Stimulated activated CD8-positive, alpha-beta memory T cell treated with anti-CD3 and anti-CD28 coated beads, Interleukin-4, amount 100 ng/mL, for 1 hour (primary cell): ENCODE measurements at regions not wholly inside any gene's neighbourhood (a gene's known extent, or its start where the extent isn't known, plus 50 kb on each side); places are given as distances from the start of the nearest gene placed in this dataset.
"Not testable (repeated sequence)": the region's sequence is repeated elsewhere in the genome, so short reads cannot be mapped to it uniquely, and the experiment has no call there.

Experiments
- DNase-seq, 2 donors: peaks; one replicate each; pipeline ENCODE4 v3.0.0-alpha.2; 2020; ENCODE audit warnings: low read depth in 2 of 2, low spot score in 1 of 2

DNA sequence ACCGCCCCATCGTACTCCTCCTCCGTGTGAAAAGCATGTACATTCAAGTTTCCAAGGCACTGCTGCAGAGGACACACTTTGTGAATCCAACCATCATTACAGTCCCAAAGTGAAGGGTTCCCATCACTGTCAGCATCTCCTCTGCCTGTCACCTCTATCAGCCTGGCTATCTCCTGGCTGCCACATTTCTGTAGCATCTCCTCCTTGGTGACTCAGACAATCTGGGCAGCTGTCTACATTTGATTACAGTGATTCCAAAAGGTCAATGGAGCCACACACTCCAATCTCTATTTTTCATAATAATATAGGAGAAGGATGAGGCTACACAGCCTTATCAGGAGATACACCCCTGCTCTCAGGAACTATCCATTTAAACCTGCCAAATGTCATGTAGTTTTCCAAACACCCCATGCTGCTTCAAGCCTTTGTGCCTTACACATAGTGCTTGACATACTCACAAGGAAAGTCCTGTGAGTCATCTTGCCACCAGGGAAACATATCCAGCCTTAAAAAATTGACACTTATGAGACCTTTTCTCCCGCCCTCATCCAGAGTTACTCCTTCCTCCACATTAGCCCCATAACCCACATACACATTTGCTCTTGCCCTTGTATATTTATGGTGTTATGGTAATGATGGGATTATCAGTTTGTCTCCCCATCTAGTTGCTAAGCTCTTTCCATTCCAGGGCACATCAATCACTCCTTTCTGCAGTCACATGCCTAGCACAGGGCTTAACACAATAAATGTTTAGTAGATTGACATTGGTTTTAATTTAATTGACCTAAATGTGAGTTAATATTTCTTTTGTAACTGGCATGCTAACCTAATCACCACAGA is 250.1 kb upstream of the CDH5 start:
- DNase-seq: no peak

DNA sequence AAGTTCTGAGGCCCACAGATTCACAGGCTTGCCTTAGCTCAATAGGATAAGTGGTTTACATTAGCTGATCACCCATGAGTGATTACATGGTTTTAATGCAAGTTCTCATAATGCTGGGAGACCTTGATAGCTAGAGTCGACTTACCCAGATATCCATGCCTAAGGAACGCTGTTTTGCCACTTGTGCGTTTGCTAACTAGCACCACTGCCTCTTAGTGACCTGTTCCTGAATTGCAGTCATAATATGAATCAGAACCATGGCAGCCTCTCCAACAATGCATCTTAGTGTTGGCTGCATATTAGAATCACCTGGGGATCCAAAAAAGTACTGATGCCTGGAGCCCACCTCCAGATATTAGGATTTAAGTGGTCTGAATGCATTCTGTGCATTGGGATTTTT is 251.1 kb upstream of the CDH5 start:
- no peak for DNase-seq

DNA sequence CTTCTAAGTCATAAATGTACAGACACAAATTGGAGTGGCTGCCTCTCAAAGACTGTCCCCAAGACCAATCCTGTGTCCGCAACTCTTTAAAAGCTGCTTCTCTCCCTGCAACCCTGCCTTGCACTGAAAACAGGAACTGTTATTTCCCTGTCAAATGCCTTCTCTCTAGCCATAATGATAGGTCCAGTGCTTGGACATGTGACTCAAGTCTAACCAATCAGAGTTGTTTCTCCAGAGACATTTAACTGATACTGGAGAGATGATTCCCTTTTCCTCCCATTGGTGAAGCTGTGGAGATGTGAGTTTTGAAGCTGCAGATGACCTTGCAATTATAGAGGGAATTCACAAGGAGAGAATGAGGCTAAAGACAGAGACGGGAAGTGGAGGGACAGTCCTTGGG is 253.3 kb upstream of the CDH5 start:
- no peak for DNase-seq

DNA sequence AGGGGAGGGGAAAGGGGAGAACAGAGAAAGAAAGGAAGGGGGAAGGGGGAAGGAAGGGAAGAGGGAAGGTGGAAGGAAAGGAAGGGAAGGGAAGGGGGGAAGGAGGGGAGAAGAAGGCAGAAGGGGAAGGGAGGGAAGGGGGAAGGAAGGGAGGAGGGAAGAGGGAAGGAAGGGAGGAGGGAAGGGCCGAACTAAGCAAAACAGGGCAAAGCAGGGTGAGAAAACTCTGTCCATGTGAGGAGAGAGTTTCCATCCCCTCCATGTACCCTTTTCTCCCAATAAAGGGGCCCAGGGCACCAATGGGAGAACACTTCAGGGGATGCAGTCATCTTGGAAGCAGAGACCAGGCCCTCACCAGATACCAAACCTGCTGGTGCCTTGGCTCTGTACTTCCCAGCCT is 256.8 kb upstream of the CDH5 start:
- no peak for DNase-seq

DNA sequence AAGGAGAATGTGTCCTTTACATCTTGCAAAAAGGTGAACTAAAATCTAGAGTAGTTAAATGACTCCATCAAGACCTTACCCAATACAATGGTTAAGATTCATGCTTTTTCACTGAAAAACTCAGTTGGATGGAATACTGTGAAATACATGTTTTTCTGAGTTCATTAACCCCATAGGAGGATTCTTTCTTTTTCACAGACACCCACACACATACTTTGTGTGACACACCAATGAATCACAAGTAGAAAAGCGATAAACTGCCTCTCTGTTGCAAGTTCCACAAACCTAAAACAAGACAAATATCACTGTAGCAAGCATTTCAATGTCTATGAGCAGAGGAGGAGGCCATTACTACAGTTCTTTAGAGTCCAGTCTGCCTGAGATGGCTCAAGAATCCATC is 258.8 kb upstream of the CDH5 start:
- DNase-seq: no peak

DNA sequence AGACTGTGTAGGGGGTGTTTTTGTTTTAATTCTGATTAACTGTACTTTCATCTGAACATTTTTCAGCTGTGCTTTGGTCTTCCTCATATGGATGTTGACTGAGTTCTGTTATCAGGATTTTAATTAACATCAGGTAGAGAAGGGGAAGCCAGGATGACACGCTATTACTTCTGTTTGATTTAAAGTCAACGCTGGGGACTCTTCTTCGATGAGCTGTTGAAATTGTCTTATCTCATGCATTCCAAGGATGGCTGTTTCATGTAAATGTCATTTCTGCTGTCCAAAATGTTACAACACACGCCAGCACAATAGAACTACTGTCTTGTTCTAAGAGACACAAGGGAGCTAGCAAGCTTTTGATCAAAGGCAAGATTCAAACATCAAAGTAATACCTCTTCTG is 263.3 kb upstream of the CDH5 start:
- no peak for DNase-seq

DNA sequence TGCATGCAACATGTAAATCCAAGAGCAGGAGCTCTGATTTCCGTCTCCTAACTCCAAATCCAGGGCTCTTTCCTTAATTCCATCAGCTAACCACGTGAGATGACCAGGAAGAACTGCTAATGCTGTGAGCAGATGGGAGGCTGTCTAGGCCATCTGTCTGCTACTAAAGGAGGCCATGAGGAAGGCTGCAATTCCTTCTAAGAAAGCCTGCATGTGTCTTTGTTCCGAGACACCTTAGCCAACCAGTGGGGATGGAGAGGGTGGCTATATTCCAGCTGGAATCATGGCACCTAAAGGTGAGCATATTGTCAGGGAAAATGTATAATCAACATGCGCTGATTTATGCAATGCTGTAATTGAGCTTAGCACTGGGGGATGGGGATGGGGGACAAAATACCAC is 267.2 kb upstream of the CDH5 start:
- no peak for DNase-seq

DNA sequence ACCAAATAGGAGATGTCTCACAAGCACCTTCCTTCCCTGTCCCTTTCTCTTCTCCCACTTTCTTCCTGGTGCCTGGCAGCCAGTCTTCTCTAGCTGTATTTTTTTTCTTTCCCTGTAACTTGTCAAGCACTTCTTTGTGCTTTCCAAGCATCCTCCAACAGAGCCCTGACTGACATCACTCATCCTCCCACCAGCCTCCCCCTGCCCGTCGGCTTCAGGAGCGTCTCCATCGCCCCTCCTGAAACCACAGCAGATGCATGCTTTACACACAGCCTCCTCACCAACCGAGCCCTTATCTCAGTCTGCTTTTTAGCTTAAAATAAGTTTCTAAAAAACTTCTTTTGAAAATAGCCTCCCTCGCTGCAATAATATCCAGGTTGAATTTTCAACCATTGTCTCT is 268.7 kb upstream of the CDH5 start:
- DNase-seq: no peak

DNA sequence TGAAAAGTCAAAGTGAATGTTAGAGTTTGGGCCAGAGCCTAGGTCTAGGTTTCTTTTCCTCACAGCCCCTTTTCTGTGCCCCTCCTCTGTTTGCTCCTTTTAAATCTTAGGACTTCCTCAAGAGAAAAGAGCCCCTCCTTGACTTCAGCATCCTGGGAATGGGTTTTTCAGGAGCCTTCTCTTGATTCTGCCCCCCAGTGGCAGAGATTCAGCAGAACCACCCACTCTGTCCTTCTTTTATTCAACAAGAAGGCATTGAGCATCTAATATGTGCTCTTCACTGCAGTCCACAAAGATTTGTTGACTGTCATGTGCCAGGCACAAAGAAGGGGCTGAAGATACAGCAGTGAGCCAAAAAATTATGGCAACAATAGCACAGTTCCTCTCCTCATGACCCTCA is 270.8 kb upstream of the CDH5 start:
- DNase-seq: no peak

DNA sequence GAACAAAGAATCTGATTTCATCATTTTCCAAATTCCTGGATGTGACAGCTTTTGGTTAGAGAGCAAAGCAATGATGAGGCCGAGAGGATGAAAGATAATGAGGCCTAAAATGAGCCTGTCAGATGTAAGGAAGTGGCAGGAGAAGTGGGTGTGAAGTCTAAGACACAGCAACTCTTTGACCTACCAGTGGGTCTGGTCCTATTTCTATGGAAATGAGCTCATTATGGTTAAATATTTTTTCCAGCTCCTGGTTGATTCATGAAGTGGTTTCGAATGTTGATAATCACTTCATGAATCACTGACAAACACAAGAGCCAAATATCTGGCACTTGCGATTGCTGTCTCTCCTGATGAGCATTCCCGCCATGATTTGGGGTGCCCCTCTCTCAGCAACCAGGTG is 273.3 kb upstream of the CDH5 start:
- no peak for DNase-seq

DNA sequence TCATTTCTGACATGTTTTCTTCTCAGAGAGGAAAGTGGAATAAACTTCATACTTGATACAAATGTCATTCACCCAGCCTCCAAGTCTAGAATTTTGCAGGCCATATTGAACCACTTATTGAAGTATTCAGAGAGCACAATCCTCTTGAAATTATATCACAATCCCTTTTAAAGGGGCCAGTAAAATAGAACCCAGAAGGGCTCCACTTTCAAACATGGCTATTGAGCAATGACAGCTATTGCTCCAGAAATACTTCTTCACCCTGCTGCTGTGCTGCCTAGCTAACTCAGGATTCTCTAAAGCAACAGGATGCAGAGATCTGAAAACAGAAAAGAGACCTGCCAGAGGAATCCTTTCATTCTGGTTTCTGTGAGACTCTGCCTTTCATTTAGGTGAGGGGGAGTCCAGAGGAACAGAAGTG is 275.0 kb upstream of the CDH5 start:
- DNase-seq: no peak

DNA sequence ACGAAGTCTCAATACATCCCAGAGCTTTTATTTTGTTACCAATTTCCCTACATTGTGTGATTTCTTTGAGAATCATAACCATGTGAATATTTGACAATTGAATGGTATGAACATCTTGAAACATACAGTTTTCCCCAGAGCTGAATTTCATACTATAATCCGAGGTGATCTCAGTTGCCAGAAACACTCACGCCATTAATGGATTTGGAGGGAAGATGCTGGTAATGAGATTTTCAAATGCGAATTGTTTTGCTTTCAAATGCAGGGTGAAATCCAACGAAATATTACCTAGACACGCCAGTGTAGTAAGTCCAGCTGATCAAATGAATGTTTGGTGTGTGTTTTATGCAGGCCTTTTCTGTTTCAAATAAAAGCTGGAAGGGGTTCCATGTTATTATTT is 277.8 kb upstream of the CDH5 start:
- no peak for DNase-seq

DNA sequence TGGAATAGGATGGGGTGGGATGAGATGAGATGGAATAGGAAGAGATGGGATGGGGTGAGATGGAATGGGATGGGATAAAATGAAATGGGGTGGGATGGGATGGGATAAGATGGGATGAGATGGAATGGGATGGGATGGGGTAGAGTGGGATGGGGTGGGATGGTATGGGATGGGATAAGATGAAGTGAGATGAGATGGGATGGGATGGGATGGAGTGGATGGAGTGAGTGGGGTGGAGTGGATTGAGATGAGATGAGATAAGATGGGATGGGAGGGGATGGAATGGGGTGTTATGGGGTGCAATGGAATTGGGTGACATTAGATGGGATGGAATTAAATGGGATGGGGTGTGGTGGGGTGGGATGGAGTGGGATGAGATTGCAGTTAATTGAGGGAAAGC is 279.2 kb upstream of the CDH5 start:
- DNase-seq: no peak

DNA sequence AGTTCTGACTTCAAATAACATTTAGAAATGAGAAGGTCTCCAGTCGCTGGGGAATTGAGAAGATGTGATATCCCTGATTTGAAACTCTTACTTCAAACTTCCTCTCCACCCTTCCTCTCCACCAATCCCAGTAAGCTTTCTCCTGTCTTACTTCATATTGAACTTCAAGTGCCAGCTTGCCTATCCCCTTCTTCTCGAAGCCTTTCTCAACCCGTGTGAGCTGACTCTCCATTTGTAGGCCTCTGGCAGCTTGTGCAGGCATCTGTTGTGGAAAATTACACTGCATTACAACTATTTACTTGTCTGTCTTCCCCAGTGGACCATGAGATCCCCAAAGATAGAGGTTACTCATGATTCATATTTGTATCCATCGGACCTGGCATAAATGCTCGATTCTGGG is 280.8 kb upstream of the CDH5 start:
- DNase-seq: no peak

DNA sequence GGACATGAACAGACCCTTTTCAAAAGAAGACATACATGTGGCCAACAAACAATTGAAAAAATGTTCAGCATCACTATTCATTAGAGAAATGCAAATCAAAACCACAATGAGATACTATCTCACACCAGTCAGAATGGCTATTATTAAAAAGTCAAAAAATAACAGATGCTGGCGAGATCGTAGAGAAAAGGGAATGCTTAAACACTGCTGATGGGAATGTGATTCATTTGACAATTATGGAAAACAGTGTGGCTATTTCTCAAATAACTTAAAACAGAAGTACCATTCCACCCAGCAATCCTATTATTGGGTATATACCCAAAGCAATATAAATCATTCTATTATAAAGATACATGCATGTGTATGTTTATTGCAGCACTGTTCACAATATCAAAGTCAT is 281.8 kb upstream of the CDH5 start:
- DNase-seq: not testable (repeated sequence)

DNA sequence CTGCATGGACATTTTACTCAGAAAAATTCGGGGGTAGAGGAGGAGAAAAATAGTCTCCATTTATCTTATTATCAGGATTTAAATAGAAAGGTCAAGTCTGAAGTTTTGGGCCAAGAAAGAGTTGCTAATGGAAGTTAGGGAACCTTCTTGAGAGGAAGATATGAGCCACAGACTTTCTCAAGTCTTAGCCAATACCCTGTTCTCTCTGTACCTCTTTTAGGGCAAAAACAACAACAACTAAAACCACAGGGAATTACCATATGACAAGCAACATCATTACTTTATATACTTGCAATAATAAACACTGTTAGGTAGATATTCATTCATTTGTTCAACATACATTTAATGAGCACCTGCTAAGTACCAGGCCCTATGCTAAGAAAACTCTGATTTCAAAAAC is 282.2 kb upstream of the CDH5 start:
- DNase-seq: no peak

DNA sequence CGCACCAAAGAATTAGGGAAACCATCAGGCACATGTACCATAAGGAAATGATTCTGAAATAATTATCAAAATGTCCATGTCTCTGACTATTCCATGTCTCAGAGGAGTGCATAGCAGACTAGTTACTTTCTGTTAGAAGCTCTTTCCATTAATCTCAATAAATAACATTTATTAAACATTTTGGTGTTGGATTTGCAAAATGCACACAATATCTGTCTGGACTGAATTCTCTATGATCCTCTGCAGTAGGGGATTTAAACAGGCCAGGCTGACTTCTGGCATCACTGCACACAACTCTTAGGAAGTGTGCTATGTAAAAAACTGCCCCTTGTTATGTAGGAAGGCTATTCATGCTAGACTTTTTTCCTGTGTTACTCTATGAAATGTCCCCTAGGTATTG is 283.3 kb upstream of the CDH5 start:
- no peak for DNase-seq

DNA sequence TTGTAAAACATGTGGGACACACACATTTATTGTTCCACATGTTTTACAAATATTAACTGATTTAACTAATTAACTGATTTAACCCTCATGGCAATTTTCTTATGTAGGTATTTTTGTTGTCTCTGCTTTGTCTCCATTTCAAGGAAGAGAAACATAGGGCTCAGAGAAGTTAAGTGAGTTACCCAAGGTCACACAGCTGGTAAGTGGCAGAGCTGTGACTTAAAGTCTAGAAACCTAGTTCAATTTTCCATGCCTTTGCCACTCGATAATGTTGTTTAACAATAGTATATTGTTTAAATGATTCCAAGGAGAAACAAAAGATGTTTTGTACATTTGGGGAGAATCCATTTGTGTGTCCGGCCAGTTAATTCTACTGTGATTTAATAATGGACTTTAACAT is 284.1 kb upstream of the CDH5 start:
- no peak for DNase-seq

DNA sequence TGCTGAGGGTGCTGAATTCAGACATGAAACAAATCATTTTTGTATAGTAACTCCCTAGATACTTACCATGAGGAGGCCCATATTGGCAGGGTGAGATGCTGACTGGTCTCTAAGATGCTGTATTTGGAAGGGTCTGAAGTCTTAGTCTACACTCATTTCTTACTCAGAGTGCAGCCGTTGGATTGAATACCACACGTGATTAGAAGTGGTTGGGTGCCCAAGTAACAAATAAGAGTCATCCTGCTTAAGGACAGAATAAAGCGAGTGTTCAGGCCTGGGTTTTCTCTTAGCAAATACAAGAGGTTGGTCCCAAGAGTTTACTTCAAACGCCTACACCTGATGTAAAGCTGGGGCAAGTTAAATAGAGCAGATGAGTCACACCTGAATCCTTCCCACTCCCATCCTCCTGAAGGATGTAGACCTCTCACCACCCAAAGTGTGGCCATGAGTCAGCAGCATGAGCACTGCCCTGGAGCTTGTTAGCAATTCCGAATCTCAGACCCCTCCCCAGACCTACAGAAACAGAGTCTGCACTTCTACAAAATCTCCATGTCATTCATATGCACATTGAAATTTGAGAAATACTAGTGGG is 284.6 kb upstream of the CDH5 start:
- DNase-seq: no peak

DNA sequence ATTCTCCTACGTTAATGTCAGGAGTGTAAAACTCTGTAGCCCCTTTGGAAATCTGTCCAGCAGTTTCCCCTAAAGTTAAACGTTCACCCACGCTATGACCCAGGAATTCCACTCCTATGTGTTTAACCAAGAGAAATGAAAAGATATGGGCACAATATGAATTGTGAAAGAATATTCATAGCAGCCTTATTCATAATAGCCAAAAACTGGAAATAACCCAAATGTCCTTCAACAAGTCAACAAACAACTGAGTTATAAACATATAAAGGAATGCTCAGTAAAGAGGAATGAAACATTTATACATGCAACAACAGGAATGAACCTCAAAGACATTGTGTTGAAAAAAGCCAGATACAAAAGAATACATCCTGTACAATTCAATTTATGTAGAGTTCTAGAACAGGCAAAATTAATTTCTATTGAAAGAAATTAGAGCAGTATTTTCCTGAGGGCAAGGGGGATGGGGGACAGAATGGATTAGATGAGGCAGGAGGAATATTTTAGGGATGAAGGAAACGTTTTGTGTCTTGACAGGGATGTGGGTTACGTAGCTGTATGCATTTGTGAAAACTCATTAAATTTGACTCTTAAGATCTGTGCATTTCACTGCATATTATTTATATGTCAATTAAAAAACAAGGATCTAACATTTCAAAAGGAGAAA is 286.7 kb upstream of the CDH5 start:
- DNase-seq: no peak

DNA sequence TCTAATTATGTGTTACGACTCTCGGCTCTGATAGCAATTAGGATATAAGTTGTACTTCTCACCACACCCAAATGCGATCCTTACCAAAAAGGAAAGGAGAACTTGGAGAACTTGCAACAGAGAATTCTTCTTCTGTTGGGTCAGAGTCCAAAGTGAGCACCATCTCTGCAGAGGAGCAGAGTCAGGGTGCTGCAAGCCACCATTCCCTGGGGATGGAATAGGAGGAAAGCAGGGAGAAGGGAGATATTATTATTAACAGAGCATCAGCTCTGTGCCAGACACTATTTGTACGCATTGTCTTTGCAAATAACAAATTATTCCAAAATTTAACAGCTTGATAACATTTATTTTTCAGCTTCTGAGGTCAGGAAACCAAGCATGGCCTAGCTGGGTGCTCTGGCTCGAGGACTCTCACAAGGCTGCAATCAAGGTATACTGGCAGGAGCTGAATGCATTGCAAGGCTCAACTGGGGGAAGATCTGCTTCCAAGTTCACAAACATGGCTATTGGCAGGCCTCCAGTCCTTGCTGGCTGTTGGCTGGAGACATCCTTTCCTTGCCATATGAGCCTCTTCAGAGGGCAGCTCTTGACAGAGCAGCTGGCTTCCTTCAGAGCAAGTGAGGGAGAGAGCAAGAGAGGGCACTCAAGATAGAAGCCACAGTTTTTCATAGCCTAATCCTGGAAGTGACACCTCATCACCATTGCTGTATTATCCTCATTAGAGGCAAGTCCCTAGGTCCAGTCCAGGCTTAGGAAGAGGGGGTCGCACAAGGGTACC is 296.2 kb upstream of the CDH5 start:
- no peak for DNase-seq

DNA sequence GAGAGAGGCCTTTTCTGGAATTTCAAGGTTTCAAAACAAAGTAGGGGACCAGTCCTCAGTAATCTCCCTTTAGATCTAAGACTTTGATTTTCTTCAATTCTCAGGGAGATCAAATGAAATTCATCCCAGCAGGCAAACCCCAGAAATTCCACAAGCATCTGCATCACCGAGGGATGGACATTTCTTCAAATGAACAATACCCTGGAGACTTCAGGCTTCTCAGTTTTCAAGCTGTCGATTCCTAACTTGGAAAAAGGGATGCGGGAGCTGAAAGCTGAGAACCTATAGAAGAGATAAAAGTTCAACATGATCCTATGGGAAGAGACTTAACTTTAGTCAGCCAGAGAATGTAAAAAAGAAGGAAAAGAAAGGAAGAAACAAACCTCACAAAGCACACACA is 296.9 kb upstream of the CDH5 start:
- DNase-seq: no peak
